Stimulated activated naive B cell treated with anti-CD40 and anti-IgM and Interleukin-4, amounts not matched to agents 10 μg/mL and 1 μg/mL and 100 μg/mL, for 72 hours (primary cell): ENCODE measurements at regions not wholly inside any gene's neighbourhood (a gene's known extent, or its start where the extent isn't known, plus 50 kb on each side); places are given as distances from the start of the nearest gene placed in this dataset.
"Not testable (repeated sequence)": the region's sequence is repeated elsewhere in the genome, so short reads cannot be mapped to it uniquely, and the experiment has no call there.

Source experiments
- ATAC-seq, 2 donors: fragments of 150-1000 bp; cut with Tn5 transposase; replicated peaks; 2 replicates each; pipeline ENCODE4 v1.10.0; 2021; ENCODE audit warnings: moderate library complexity in 1 of 2
- DNase-seq: peaks from one replicate; pipeline ENCODE4 v3.0.0; 2021
- H3K27ac Mint-ChIP-seq: one replicate; pipeline ENCODE4 v1.8.0; 2022; ENCODE audit warnings: mild to moderate bottlenecking, mixed read lengths
- H3K27me3 Mint-ChIP-seq, 2 donors: one replicate each; pipeline ENCODE4 v1.8.0; 2022; ENCODE audit warnings: mixed read lengths in 2 of 2
- H3K36me3 Mint-ChIP-seq, 2 donors: one replicate each; pipeline ENCODE4 v1.8.0; 2022; ENCODE audit warnings: mixed read lengths in 2 of 2, mild to moderate bottlenecking in 1 of 2
- H3K4me1 Mint-ChIP-seq, 2 donors: one replicate each; pipeline ENCODE4 v1.8.0; 2022; ENCODE audit warnings: mixed read lengths in 2 of 2, mild to moderate bottlenecking in 1 of 2
- H3K4me3 Mint-ChIP-seq, 2 donors: one replicate each; pipeline ENCODE4 v1.8.0; 2022; ENCODE audit warnings: mild to moderate bottlenecking in 2 of 2, mixed read lengths in 2 of 2, moderate library complexity in 1 of 2
- H3K9me3 Mint-ChIP-seq, 2 donors: one replicate each; pipeline ENCODE4 v1.8.0; 2022; ENCODE audit warnings: mixed read lengths in 2 of 2, mild to moderate bottlenecking in 1 of 2

DNA sequence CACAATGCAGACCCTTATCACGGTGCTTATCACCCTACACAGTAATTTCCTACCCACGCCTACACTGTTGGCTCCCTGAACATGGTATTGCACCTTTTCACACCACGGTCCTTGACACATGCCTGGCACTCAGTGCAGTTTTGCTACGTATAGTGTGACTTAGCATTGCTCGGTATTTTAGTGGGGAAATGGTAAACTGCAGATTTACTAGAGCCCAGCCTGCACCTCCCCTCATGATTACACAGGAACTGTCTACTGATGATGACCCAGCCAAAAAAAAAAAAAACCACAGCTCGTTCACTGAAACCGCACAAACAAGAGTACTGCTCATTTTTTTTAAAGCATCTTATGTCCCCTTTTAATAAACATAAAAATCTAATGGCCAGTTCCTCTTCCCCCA, 124.2 kb upstream of the ZNF746 start:
- peaks cover 39 to 47% of the 10 kb centered on the region in 2 donors for H3K36me3 Mint-ChIP-seq
- H3K27ac Mint-ChIP-seq = peak overlapping the region; percentile 85
- H3K4me3 Mint-ChIP-seq = peak overlapping the region; percentile 29 to 58
- DNase-seq = no peak
- ATAC-seq = peak in 1 of 2 donors; percentile 19
- H3K9me3 Mint-ChIP-seq = no peaks in the 10 kb centered on the region
- H3K4me1 Mint-ChIP-seq = peaks cover 40 to 50% of the 10 kb centered on the region in 2 donors
- H3K27me3 Mint-ChIP-seq = peaks cover 0 to 3% of the 10 kb centered on the region in 2 donors

DNA sequence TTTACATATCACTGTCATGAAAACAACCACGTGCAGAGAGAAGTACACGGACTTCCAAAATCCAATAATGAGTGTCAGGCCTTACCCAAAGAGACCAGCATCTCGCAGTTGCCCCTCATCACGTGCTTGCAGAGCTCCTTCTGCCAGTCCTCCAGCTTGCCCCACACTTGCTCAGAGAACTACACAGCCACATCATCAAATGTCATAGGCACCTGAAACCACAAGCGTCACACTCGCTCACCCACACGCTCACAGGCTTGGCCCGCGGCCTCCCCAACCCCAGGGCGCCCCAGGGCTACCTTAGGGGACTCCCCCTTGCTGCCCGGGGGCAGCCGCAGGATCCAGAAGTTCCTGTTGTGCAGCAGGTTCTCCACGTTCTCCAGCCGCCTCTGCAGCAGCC, 123.4 kb upstream of the ZNF746 start:
- H3K9me3 Mint-ChIP-seq = no peaks in the 10 kb centered on the region
- H3K27me3 Mint-ChIP-seq = no peaks in the 10 kb centered on the region
- ATAC-seq (peak; percentile 25 to 56), DNase-seq (peak; percentile 67)
- H3K36me3 Mint-ChIP-seq = peaks cover 46 to 55% of the 10 kb centered on the region in 2 donors
- peak overlapping the region; percentile 50 to 69 for H3K4me3 Mint-ChIP-seq
- H3K27ac Mint-ChIP-seq = peak overlapping the region; percentile 85
- peaks cover 40 to 54% of the 10 kb centered on the region in 2 donors for H3K4me1 Mint-ChIP-seq

DNA sequence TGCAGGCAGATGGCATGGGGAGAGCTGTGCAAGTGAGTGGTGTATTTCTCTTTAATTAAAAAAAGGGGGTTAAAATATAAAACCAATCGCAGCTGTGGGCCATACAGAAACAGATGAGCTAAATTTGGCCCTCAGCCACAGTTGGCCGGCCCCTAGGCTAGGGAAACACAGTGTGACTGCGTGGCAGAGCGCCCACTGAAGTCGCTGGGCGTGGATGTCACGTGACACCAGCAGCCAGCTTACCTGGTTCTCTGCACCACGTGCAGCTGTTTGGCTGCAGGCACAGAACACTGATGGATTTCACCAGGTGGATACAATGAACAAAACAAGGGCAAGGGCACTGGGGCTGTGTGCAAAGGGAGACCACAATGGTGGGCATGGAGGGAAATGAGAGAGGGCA, 119.3 kb upstream of the ZNF746 start:
- Mint-ChIP-seq H3K4me1 (peaks cover 26 to 44% of the 10 kb centered on the region in 2 donors), H3K9me3 (no peaks in the 10 kb centered on the region), H3K27ac (no peak overlapping the region), H3K36me3 (peaks cover 73 to 90% of the 10 kb centered on the region in 2 donors), H3K4me3 (no peak overlapping the region), H3K27me3 (no peaks in the 10 kb centered on the region)
- DNase-seq (no peak), ATAC-seq (no peak)

DNA sequence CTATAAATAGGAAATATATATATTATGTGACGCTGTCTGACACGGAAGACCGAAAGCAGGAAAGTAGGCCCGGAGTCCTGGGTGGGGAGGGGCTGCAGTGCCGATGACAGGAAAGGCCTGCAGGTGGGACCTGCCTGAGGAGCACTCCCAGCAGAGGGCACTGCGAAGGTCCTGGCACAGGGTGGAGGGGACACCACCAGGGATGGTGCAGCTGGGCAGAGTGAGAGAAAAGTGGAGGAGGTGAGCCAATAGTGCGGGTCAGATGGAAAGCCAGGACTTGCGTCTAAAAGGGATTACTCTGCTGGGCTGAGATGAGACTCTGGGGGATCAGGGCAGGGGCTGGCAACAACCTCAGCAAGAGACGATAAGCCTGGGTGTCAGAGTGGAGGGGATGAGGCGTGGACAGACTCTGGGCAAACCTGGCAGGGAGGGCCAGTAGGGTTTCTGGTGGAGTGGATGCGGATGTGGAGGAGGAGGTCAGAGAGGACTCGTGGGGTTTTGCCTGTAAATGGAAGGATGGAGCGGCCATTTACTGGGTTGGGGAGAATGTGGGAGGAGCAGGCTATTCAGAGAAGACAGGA, 118.2 kb upstream of the ZNF746 start:
- Mint-ChIP-seq H3K4me3 (no peak overlapping the region), H3K27ac (no peak overlapping the region), H3K27me3 (no peaks in the 10 kb centered on the region), H3K9me3 (no peaks in the 10 kb centered on the region), H3K4me1 (peaks cover 17 to 32% of the 10 kb centered on the region in 2 donors), H3K36me3 (peaks cover 73 to 86% of the 10 kb centered on the region in 2 donors)
- ATAC-seq (no peak), DNase-seq (no peak)

DNA sequence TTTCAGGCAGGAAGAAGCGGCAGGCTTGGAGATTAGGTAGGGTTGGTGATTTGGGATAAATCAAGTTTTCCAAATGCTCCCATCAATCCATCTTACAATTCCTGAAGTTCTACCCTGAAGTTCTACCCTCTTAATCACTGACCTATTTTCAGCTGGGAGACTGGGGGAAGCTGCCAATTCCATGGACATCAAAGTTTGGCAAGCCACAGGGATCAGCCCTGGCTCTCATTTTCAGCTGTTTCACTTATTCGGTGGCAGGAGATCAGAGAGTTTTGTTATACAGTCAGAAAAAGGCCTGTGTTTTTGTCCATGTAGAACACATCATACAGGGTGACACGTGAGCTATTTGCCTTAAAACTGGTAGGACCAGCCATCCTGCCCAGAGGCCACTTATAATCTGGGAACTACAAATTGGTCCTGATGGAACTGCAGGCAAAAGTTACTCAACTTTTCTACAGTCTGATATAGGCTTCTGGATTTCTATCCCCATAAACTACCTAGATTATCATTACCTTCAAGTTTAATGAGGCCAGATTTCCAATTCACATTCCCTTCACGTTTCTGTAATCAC, 112.9 kb upstream of the ZNF746 start:
- DNase-seq (no peak), ATAC-seq (no peak)
- Mint-ChIP-seq H3K36me3 (peaks cover 70 to 85% of the 10 kb centered on the region in 2 donors), H3K4me1 (peaks cover 13% of the 10 kb centered on the region in 2 donors), H3K27ac (no peak overlapping the region), H3K9me3 (no peaks in the 10 kb centered on the region), H3K27me3 (no peaks in the 10 kb centered on the region), H3K4me3 (no peak overlapping the region)

DNA sequence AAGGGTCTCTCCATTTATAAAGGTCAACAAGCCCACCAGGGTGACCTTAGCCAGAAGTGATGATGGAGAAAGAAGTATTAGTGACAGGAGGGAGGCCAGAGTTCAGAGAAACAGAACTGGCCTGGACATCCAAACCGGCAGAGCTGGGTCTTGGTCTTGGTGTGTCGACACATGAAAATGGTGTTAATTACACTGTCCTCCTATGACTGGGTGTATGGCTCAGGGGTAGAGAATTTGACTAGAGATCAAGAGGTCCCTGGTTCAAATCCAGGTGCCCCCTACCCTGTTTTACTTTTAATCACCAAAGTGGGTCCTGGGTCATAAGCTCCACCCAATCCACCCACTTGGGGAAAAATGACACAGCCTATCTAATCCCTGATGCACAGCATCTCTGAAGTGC, 110.6 kb upstream of the ZNF746 start:
- no peak for DNase-seq
- Mint-ChIP-seq H3K4me1 (peaks cover 11 to 17% of the 10 kb centered on the region in 2 donors), H3K36me3 (peaks cover 51 to 72% of the 10 kb centered on the region in 2 donors), H3K9me3 (no peaks in the 10 kb centered on the region), H3K4me3 (no peak overlapping the region), H3K27ac (no peak overlapping the region), H3K27me3 (no peaks in the 10 kb centered on the region)
- no peak for ATAC-seq

DNA sequence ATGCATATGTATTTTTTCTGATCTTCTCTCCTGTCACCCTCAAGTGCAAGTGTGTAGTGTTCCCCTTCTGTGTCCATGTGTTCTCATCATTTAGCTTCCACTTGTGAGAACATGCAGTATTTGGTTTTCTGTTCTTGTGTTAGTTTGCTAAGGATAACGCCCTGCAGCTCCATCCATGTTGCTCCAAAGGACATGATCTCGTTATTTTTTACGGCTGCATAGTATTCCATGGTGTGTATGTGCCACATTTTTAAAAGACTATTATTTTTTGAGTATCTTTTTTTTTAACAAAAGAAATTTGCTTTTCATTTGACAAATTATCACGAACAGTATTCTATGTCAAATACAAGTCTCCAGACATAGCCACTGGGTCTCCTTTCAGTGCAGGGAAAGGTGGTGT, 110.1 kb upstream of the ZNF746 start:
- Mint-ChIP-seq H3K4me3 (no peak overlapping the region), H3K9me3 (no peaks in the 10 kb centered on the region), H3K36me3 (peaks cover 49 to 71% of the 10 kb centered on the region in 2 donors), H3K27me3 (no peaks in the 10 kb centered on the region), H3K4me1 (peaks cover 9 to 13% of the 10 kb centered on the region in 2 donors), H3K27ac (no peak overlapping the region)
- ATAC-seq (no peak), DNase-seq (no peak)

DNA sequence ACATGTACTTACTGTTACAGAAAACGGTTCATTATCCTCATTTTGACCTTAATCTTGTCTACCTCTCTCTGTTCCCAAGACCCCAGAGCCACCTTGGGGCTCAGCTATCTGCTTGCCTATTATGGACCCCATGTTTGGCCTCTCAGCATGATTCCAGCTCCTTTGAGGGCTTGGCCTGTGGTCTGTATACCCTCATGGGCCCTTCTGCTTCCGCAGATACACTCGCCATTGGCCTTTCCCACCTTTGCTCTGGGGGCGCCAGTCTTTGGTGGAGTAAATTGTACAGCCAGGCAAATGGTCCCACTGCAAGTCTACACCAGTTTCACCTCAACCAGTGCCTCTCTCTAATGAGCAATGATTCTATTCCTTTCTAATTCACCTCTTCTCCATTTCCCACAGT, 109.2 kb upstream of the ZNF746 start:
- DNase-seq = no peak
- Mint-ChIP-seq H3K27ac (peak overlapping the region; percentile 63), H3K4me3 (no peak overlapping the region), H3K27me3 (no peaks in the 10 kb centered on the region), H3K4me1 (peaks cover 8 to 21% of the 10 kb centered on the region in 2 donors), H3K36me3 (peaks cover 51 to 70% of the 10 kb centered on the region in 2 donors), H3K9me3 (no peaks in the 10 kb centered on the region)
- no peak for ATAC-seq

DNA sequence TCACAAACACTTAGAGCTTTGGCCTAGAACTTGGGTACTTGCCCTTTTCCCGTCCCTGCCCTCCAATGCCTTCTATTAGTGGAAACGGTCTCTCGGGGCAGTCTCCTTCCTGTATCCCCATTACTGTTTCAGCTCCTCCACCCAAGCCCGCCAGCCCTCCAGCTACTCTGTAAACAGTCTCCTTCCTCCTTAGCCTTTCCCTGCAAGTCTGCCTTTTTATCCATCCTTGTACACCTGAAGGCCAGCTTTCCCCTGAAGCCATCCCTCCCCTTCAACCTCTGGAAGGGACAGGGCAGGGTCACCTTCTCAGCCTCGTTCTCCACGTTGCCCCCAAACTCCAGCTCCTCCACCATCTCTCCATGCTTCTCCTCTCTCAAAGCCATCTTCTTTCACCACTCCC, 108.1 kb upstream of the ZNF746 start:
- no peak for DNase-seq
- no peak for ATAC-seq
- no peak overlapping the region for H3K4me3 Mint-ChIP-seq
- H3K36me3 Mint-ChIP-seq = peaks cover 57 to 74% of the 10 kb centered on the region in 2 donors
- peaks cover 15 to 32% of the 10 kb centered on the region in 2 donors for H3K4me1 Mint-ChIP-seq
- no peak overlapping the region for H3K27ac Mint-ChIP-seq
- no peaks in the 10 kb centered on the region for H3K9me3 Mint-ChIP-seq
- H3K27me3 Mint-ChIP-seq = no peaks in the 10 kb centered on the region

DNA sequence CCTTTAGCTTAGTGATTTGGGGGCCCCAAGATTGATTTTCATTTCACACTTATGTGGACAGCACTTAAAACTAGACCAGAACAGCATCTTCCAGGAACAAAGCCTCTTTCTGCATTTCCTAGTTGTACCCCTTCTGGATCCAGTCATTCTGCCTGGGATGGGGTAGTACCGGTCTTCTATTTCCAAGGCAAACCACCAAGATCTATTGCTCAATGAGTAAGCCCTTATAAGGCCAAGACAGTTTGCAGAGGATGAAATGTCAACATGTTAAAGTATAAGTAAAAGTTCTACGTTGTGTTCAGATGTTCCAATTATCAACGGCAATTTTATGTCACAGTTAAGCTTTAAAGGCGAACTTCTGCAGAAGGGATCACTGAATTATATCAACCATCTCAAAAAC, 106.9 kb upstream of the ZNF746 start:
- no peak overlapping the region for H3K27ac Mint-ChIP-seq
- H3K36me3 Mint-ChIP-seq = peaks cover 51 to 71% of the 10 kb centered on the region in 2 donors
- no peaks in the 10 kb centered on the region for H3K27me3 Mint-ChIP-seq
- no peaks in the 10 kb centered on the region for H3K9me3 Mint-ChIP-seq
- ATAC-seq (no peak), DNase-seq (no peak)
- H3K4me3 Mint-ChIP-seq = no peak overlapping the region
- H3K4me1 Mint-ChIP-seq = peaks cover 22 to 44% of the 10 kb centered on the region in 2 donors

DNA sequence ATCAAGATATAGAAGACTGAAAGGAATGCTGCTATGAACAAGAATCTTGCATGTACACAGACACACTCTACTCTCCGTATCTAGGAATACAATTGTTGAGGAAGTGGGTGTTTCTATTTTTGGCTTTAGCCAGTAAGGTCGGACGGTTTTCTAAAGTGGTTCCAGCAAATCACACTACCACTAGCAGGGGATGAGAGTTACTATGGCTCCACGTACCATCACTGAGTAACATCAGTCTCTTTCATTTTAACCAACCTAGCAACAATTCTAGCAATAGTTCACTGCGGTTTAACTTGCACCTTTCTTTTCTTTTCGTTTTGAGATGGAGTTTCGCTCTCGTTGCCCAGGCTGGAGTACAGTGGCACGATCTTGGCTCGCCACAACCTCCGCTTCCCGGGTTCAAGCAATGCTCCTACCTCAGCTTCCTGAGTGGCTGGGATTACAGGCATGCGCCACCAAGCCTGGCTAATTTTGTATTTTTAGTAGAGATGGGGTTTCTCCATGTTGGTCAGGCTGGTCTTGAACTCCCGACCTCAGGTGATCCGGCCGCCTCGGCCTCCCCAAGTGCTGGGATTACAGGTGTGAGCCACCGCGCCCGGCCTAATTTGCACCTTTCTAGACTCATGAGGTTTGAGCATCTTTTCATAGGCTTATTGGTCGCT, 103.2 kb upstream of the ZNF746 start:
- not testable (repeated sequence) for H3K9me3 Mint-ChIP-seq, H3K27me3 Mint-ChIP-seq
- DNase-seq = peak; percentile 47
- peaks cover 31 to 51% of the 10 kb centered on the region in 2 donors for H3K4me1 Mint-ChIP-seq
- peak overlapping the region; percentile 60 to 69 for H3K4me3 Mint-ChIP-seq
- peak overlapping the region; percentile 84 for H3K27ac Mint-ChIP-seq
- peaks cover 48 to 70% of the 10 kb centered on the region in 2 donors for H3K36me3 Mint-ChIP-seq
- ATAC-seq = peak; percentile 81 to 90

DNA sequence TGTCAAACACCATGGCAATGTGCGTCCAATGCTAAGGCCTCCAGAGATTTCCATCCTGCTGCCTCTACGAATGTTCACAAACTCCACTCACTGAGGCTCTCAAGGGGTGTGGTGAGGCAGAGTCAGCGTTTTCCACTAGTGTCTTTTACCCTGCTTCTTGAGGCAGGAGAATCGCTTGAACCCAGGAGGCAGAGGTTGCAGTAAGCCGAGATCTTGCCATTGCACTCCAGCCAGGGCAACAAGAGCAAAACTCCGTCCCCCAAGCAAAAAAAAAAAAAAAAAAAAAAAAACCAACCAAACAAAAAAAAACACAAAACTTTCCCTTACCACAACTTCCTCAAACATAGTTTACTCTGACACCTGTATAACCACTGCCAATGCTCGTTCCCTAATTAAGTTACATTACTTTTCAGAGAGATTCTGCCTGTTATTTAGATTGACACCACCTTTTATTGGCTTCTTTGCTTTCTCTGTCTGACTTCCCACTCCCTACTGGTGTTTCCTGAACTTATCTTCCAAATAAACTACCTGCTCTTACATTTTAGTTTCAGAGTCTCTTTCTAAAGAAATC, 102.1 kb upstream of the ZNF746 start:
- peaks cover 55 to 76% of the 10 kb centered on the region in 2 donors for H3K36me3 Mint-ChIP-seq

DNA sequence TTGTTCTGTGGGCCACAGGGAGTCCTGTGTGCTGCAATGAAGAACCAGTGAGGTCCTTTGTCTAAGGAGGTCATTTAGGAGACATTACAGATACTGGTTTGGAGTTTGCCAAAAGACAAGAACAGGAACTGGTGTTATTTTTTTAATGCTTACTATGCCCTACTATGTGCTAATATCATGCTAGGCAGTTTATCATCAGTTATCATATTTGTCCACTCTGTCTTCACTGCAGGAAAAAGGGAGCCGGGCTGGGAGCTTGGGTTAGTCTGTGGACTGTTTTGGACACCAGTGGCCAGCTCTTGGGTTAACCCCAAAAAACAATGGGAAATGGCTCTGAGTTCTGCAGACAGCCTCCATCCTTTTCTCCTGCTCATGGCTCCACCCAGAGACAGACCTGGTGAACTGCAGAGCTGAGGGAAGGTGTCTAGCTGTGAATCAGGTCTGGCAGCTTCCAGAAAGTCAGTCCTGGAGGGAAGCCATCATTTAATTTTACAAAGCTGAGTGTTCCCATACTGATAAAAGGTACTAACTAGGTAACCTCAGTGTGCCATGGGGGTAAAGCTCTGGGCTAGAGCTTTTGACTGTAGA, 101.2 kb upstream of the ZNF746 start:
- peaks cover 34 to 56% of the 10 kb centered on the region in 2 donors for H3K4me1 Mint-ChIP-seq
- no peaks in the 10 kb centered on the region for H3K27me3 Mint-ChIP-seq
- no peaks in the 10 kb centered on the region for H3K9me3 Mint-ChIP-seq
- DNase-seq = no peak
- H3K27ac Mint-ChIP-seq = peak overlapping the region; percentile 73
- H3K4me3 Mint-ChIP-seq = no peak overlapping the region
- H3K36me3 Mint-ChIP-seq = peaks cover 62 to 81% of the 10 kb centered on the region in 2 donors
- ATAC-seq = peak in 1 of 2 donors; percentile 22

More for the DNA sequence above, 102.1 kb upstream of the ZNF746 start:
- peaks cover 28 to 56% of the 10 kb centered on the region in 2 donors for H3K4me1 Mint-ChIP-seq
- ATAC-seq = peak; percentile 78 to 86
- no peak for DNase-seq
- no peaks in the 10 kb centered on the region for H3K27me3 Mint-ChIP-seq
- peak overlapping the region; percentile 29 to 73 for H3K4me3 Mint-ChIP-seq
- peak overlapping the region; percentile 73 for H3K27ac Mint-ChIP-seq
- no peaks in the 10 kb centered on the region for H3K9me3 Mint-ChIP-seq

DNA sequence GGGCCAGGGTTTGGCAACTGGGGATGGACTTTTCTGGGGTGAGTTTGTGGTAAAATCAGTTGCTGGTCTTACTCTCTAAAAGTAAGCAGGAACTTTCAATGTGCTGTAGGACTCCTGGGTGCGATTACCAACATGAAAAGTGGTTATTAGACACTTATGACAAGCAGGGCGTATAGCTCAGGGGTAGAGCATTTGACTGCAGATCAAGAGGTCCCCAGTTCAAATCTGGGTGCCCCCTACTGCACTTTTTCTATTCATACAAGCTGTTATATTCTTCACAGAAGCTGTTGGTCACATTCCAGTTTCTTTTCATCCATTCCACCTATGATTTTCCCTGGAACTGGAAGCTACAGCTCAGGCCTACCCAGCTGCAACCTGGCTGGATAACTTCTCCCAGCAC, 100.2 kb upstream of the ZNF746 start:
- not testable (repeated sequence) for H3K27me3 Mint-ChIP-seq, H3K9me3 Mint-ChIP-seq, H3K27ac Mint-ChIP-seq, H3K4me3 Mint-ChIP-seq, ATAC-seq, DNase-seq
- peaks cover 36 to 55% of the 10 kb centered on the region in 2 donors for H3K4me1 Mint-ChIP-seq
- peaks cover 65 to 74% of the 10 kb centered on the region in 2 donors for H3K36me3 Mint-ChIP-seq
